GM19035 (cell line): ENCODE measurements at regions not wholly inside any gene's neighbourhood (a gene's known extent, or its start where the extent isn't known, plus 50 kb on each side); places are given as distances from the start of the nearest gene placed in this dataset.

Experiments used
- ATAC-seq: cut with Tn5 transposase; IDR thresholded peaks from one replicate; pipeline ENCODE4 v1.9.1; 2021; ENCODE audit not compliant: unreplicated experiment

DNA sequence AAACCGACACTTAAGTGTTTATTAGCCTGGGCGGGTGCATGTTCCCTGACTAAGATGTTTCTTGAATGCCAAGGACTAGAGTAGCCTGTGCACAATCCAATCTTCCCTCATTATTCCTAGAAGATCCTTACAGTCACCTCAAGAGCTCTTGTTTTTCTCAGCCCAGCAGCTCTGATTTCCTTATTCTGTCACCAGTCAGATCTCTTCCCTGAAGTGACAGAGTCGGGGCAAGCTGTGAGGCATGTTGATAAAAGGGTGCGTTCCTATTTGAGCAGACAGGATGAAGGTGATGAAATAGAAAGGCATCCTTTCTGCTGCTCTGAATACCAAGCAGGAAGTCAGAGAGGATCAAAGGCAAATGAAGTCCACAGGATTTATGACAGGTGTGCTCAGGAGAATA lies 125.6 kb upstream of the MCTP2 start:
- no peak for ATAC-seq

DNA sequence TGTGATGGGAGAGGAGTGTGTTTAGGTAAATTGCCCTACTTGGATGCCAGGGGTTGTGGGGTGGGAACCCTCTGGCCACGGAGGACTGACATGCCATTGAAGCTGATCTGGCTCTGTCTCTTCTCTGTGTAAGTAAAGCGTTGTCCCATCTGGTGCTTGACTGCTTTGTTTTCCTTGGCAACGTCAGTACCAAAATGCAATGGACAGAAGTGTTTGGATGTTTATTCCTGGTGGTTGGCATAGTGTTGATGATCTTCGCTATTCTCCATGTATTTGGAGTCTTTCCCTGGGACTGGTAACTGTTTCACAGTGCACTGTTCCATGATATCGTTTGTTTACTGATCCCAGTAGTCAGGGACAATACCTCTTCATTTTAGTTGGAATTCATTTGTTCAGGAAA lies 130.5 kb upstream of the MCTP2 start:
- no peak for ATAC-seq

DNA sequence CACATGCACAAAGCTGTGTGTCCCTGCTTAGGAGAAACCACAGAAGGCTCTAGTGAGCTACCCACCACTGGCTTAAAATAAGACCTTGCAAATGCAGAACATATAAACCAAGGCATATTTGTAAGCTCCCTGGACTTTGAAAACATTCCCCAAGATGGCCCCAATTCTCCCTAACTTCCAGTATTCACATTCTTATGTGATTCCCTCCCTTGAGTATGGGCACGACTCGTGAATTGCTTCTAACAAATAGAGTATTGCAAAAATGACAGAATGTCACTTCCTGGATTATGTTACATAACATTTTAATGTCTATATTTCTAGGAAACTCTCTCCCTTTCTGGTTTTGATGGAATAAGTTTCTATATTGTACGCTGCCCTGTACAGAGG lies 131.8 kb upstream of the MCTP2 start:
- ATAC-seq, result no peak

DNA sequence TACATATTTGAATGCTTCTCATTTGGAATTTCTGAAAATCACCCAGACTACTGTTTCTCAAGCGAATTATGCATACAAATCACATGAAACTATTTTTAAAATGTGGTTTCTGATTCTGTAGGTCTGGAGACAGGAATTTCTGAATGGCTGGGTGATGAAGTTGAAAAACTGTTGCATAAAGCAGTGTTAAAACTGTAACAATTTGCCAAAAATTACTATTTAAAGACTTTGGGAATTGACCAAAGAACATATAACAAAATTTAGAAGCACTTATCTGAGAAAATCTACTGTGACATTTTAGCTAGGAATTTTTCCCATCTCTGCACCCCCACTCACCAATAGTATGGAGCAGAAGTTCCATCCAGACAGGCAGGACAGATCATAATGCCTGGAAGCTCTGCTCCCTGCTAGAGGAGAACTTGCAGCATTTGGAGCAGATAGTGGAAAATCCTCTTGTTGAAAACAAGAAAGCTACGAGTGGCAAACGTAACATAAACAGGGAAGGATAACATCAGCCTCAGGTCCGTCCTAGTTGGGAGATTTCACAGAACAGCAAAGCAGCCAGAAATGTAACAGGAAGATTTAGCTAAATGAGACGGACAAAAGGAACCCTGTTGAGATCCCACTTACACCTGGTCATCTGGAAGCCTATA lies 132.3 kb upstream of the MCTP2 start:
- ATAC-seq, result no peak

DNA sequence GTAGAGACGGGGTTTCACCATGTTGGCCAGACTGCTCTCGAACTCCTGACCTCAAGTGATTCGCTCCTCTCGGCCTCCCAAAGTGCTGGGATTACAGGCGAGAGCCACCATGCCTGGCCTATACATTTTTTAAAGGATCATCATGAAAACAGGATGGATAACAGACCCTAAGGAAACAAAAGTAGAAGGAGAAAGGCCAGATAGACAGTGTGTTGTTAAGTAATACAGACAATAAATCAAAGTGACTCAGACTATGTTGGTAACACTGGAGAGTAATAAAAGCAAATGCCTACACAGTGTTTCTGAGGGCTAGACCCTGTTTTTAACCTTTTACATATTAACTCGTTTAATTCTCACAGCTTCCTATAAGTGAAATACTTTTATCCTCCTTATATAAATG lies 133.8 kb upstream of the MCTP2 start:
- ATAC-seq, result no peak

DNA sequence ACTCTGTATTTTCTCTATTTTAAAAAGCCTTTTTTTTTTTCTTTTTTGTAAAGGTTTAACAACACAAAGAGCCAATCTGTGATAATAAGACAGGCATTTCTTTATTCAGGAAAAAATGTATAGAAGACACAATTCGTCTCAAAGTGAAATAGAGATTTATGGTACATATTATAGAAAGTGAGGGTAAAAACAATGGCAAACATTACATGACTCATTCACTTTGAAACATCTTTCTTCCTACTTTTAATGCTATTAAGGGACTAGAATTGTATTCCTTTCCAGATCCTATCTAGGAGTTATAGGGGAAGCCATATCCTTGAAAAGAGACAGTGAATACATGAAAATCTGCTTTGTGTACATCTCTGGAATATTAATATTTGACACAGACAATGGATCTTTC lies 137.1 kb upstream of the MCTP2 start:
- ATAC-seq, result no peak

DNA sequence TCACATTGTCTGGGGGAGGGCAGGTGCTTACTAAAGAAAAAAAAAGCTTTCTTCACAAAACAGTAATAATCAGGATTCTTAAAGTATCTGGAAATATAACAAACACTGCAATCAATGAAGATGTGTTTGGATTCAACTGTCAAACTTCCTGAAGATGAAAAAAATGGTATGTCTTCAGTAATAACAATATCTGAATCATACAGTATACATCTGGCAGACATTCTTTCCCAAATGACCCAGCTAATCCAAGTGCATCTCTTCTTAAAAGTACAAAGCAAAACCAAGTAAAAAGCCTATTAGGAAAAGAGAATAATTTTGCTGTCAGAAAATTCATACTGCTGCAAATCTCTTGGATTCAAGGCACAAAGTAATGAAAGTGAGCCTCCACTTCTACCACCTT lies 145.0 kb upstream of the MCTP2 start:
- ATAC-seq, result no peak

DNA sequence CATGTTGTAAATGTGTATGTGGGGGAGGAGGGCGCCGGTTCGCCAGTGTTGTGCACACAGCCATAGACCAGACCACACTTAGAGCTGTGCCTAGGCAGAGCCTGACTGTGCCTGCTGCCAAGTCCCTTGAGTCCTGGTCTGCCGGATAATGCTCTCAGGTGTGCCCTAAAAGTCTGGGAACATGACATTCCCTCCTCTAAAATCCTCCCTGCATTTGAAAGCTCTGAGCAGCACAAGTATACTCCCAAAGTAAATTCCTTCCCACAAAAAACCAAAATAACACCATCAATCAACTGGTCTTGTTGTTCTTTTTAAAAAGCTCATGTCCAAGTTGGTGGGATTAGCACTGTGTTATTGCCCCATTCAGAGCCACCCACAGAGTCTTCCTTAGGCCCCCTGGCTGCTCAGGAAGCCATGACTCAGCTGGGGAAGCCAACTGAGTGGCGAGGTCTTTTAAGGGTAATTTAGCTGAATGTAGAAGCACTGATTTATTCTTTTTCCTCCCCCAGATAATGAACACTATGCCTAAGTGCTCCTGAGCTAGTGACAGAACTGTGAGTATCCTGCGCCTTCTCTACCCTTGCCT lies 147.8 kb upstream of the MCTP2 start:
- no peak for ATAC-seq

DNA sequence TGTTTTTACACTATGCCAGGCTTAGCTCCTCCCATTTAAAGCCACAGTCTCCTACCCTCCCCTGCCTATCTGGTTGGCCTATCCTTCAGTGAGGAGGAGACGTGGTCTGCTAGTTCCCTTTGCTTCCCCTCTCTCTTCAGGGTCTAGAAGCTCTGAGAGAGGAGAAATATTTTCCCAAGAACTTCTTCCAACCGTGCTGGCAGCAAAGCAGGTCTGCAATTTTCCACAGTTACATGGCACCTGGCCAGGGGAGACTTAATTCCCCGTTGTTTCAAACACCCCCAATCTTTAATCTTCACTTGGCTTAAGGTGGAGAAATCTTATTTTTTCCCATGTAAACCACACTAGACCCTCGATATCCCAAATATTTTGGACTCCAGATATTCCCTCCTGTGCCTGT lies 149.5 kb upstream of the MCTP2 start:
- no peak for ATAC-seq

DNA sequence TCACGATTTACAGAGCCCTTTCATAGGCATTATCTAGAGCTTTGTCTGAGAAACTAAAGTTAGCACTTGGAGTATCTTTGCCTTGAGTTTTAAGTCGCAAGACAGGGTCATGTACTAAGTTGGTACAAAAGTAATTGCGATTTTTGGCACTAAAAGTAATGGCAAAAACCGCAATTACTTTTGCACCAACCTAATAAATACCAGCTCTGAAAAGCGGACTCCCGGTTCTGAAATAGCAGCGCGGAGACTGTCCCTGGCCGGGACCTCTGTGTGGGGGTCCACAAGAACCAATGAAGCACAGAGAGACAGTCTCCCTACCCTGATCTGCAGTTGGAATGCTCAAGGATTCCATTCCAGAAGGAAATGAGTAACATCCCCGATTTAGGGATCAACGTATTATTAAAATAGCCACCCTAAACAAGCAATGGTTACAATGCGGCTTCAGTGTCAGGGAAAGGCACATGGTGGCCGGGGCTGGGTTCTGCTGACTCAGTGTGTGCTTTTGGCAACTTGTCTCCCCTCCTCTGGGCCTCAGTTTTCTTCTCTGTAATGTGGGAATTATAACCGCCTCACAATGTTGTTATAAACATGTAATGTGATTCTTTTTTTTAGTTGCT lies 150.3 kb upstream of the MCTP2 start:
- ATAC-seq, result no peak

DNA sequence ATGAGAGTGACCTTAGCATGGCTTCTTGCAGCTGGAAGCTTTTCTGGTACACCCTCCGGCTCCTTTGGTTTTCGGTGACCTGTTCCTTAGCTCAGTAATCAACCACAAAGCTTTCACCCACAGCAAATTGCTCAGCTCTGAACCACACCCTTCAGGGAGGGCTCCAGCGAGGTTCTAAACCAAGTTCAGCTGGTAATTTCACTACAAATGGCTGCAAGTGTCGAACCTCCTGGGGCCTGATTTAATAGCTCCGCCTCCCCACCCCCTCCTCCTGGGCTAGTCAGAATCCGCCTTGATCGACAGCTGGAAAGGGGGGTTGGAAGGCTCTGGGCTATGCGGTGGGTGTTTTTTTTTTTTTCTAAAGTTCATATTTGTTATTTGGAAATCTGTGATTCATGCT lies 150.9 kb upstream of the MCTP2 start:
- ATAC-seq, result no peak

DNA sequence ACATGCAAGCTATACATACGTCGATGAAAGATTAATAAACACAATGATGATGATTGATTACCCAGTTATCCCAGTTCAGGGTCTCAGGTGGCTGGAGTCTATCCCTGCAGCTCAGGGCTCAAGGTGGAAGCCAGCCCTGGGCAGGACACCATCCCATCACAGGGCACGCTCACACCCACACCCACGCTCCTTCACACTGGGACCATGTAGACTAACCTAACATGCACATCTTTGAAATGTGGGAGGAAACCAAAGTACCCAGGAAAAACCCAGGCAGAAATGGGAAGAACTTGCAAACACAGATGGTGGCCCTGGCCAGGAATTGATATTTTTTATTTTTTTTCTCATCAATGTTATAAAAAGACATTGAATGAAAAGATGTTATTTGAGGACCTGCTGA lies 151.4 kb upstream of the MCTP2 start:
- no peak for ATAC-seq

DNA sequence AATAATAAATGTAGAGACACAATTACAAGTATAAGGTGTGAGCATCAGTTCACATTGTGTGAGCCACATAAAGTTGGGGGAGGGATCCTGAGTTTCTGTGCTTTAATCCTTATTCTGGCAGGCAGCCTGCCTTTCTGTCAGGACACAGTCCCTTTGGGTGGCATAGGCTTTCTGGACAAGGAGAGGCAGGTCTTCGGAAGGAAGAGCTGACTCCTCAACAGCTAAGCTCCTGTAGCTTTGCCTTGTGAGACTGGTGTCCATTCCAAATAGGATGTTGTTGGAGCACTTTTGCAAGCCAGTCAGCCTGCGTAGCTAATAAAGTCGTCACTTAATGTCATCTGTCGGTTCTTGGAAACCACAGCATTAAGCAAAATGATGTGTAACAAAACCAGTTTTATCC lies 151.9 kb upstream of the MCTP2 start:
- ATAC-seq, result no peak

DNA sequence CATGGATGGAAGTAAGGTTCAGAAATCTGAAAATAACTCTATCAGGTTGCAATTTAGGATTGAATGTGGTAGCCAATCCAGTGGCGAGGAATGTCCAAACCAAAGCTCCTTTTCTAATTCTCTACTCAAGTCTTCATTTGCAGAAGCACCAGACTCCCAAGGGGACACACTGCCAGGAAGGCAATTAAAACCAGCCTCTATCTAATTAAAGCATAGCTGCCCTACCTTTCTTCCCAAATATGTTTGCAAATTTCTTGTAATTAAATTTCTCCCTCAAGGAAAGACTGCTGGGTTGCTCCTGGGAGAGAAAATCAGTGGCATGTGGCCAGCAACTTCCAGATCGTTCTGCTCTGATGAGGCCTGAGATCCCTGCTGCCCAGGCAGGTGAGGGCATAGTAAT lies 153.4 kb upstream of the MCTP2 start:
- no peak for ATAC-seq

DNA sequence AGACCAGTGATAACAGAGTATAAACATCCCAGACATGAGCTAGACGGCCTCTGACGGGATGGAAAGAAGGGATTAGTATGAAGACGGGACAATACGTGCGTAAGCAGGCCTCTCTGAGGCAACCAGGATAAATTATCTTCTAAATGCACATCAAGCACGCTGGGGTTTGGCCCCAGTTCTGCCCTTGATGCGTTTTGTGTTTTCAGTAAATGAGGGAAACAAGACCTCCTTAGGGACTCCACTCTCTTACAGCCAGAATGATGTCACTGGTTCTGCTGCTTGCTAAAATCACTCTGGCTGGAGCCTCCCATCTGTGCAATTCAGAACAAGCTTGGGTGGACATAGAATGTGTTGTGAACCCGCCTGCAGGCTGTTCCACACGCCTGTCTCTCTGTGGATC lies 156.0 kb upstream of the MCTP2 start:
- no peak for ATAC-seq

DNA sequence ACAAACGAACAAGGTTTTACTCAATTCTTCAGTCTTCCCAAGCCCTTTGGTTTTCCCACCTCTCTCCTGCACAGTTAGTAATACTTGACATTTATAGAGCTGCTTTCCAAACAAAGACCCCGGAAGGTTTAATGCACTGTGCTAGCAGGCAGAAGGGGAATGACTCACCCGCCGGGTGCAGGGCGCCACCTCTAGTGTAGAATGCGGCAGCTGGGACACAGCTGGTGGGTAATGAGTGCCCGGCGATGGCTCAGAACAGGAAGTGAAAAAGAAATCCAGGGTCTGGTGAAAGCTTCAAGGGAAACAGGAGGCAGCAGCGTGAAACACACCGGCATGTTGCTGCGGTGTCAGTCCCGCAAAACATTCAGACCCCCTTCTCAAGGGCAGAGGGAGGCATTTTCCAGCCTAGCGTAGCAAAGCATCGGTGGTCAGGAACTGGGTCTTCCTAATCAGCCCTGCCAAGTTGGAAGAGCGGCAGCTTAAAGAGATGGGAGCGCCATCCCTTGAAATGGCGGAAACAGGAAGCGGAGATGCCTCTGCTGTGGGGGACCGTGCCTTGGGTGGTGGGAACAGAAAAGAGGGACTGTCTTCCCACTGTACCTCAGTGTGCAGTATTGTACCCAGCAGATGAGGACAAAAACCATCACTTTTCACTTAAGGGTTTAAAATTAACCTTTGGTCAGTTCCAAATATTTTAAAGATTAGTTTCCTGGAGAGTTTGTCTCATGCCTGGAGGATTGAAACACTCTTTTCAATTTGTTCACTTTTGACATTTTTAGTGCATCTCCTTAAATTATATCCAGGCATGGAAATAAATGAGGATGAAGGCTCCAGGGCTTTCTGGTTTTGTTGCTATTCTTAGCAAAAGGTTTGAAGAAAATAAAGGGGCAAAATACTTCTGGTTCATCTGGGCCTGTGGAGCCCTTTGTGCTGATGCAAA lies 160.7 kb upstream of the MCTP2 start:
- no peak for ATAC-seq

DNA sequence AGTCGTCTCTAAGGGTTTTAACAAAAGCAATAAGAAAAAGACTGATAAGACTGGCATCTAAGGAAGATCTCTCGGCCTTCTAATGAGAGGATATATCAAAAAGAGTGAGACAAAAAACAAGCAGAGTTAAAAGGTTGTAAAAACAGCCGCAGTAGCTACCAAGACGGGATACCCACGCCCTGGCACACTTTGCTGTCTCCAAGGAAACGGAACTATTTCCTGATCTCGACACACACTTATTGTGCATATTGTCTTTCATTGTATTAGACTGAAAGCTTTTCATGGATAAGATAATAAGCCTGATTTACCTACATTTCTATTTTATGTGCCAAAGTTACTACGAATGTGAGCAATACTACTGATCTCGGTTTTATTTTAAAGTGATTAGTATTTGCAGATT lies 161.5 kb upstream of the MCTP2 start:
- ATAC-seq, result no peak

DNA sequence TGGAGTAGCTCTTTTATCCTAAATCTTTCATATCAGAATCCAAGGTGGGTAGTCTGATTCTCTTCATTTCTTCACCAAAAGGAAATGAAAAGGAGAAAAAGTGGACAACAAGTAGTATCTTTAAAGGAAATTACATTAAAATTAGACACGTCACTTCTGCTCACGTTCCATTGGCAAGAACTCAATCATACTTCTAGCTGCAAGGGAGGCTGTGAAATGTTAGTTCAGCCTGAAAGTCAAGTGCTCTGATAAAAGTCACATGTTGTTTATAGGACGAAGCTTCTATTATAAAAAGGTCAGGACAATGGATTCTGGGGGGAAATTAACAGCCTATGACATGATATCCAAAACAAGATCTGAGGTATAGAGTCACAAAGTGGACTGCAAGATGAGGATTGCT lies 164.6 kb upstream of the MCTP2 start:
- ATAC-seq, result no peak

DNA sequence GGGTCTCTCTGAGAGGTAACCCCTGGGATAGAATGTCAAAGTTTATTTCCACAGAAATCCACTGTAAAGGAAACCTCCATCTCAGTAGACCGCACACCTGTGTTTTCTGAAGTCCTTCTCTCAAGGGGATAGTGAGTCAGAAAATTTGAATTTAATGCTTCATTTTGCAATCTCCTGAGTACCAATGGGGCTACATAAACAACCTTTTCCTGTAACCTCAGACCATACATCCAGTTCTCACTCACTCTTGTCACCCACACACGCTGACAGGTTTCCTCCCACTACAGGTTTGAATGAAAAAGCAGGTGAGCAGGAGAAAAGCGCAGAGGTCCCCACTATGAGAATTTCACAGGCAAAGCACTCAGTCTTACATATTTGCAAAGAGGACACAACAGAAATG lies 165.3 kb upstream of the MCTP2 start:
- no peak for ATAC-seq

DNA sequence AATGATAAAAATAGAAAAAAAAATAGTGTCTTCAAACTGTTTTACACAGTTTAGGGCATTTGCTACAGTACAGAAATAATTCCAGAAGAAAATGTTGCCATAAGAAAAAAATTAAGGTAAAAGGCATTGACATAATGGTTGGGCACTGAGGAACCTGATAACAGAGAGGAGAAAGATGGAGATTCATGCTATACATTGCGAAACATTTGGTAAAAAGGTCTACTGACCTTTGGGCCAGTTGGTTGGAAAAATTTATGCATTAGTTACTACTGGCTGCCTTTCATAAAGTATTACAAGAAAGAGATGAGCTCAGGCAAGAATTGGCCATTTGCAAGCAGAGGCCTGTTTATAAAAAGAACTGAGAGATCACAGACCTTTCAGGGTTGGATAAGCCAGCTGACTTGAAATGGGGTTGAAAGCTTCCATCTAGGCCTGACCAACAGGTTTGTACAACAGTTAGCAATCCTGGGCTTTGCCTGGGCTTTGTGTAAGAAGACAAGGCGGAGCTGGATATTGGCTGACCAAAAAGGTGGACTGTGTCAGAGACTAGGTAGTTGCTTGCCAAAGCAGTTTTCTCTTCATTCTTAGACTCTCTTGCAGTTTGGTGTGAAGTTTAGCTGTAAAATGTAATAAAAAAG lies 166.6 kb upstream of the MCTP2 start:
- ATAC-seq, result no peak

DNA sequence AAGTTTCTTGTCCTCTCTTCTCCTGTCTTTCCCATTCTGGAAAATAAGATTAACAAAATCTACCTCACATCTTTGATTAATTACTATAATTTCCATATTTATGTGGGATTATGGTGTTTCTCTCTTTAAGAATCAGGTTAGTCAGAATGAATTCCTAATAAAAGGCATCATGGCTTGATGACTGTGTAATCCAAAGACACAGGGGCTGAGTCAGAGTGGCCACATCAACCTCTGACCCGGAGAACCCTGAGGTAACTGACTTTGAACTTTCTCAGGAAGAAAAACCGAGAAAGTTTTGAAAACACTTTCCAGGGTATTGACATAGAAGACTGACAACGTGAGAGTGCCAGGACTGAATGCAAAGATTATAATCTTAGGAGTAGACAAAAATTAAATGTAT lies 170.3 kb upstream of the MCTP2 start:
- no peak for ATAC-seq
